Thyroid gland (tissue), 4 donors: ENCODE measurements at regions not wholly inside any gene's neighbourhood (a gene's known extent, or its start where the extent isn't known, plus 50 kb on each side); places are given as distances from the start of the nearest gene placed in this dataset.

Experiments used
- DNase-seq, 2 donors: peaks; one replicate each; pipeline ENCODE4 v3.0.0-alpha.2; 2019
- H3K27ac ChIP-seq, 3 donors: fragments of 200-600 bp; sonication (generic); 1 replicate in 2 of 3; 2 replicates in 1 of 3; pipeline ENCODE4 v1.5.1; 2016 to 2019; ENCODE audit warnings: mild to moderate bottlenecking in 1 of 3, moderate library complexity in 1 of 3
- H3K27me3 ChIP-seq: fragments of 200-600 bp; sonication (generic); one replicate; pipeline ENCODE4 v1.5.1; 2019
- H3K36me3 ChIP-seq, 2 donors: fragments of 200-600 bp; sonication (generic); one replicate each; pipeline ENCODE4 v1.5.1; 2016 to 2019
- H3K4me1 ChIP-seq, 2 donors: fragments of 200-600 bp; sonication (generic); one replicate each; pipeline ENCODE4 v1.5.1; 2017 to 2019
- H3K4me3 ChIP-seq, 3 donors: fragments of 200-600 bp; sonication (generic); replicated peaks in 1 of 3; 1 replicate in 2 of 3; 2 replicates in 1 of 3; pipeline ENCODE4 v1.5.1; 2016; ENCODE audit warnings: mild to moderate bottlenecking in 1 of 3
- H3K9me3 ChIP-seq: fragments of 200-600 bp; sonication (generic); one replicate; pipeline ENCODE4 v1.5.1; 2017
- CTCF ChIP-seq, 6 experiments: fragments of 200-600 bp in 3 of 6; fragments of 450-650 bp in 3 of 6; sonication (generic) in 3 of 6; IDR thresholded peaks; one replicate each; pipeline ENCODE4 v1.5.1; 2016 to 2019; ENCODE audit warnings: antibody characterized with exemption in 6 of 6, mild to moderate bottlenecking in 2 of 6, inconsistent platforms in 1 of 6, moderate library complexity in 1 of 6
- POLR2A ChIP-seq, 2 donors: fragments of 450-650 bp; IDR thresholded peaks; one replicate each; pipeline ENCODE4 v1.6.1; 2017; ENCODE audit warnings: antibody characterized with exemption in 2 of 2, mild to moderate bottlenecking in 2 of 2, moderate library complexity in 1 of 2
- WGBS, 2 donors: methylation state at CpG; one replicate each; pipeline ENCODE4 v1.1.5; 2017; 5-methylcytosine and 5-hydroxymethylcytosine counted together
- intact Hi-C: fragments of 100-400 bp; cut with DNase I; formaldehyde crosslinking; loops from one replicate; pipeline ENCODE4 v1.15.1; 2023

GRCh38 chr22:49244466-49245420 is 582.9 kb downstream of the BRD1 start:
- no peak overlapping the region for H3K27ac ChIP-seq
- TF ChIP-seq POLR2A (IDR thresholded peaks at IDR 0.05) (no peak), CTCF (IDR thresholded peaks at IDR 0.05) (no peak)
- no peaks in the 10 kb centered on the region for H3K9me3 ChIP-seq
- 88 to 93% methylated on average over 9 to 12 of the region's 16 CpGs for WGBS, 2 donors
- H3K4me3 ChIP-seq: no peak overlapping the region
- H3K36me3 ChIP-seq: no peaks in the 10 kb centered on the region
- no peaks in the 10 kb centered on the region for H3K27me3 ChIP-seq
- H3K4me1 ChIP-seq: no peaks in the 10 kb centered on the region
- intact Hi-C loops: no loop called here
- DNase-seq: no peak

GRCh38 chr22:49243965-49244364 is 583.7 kb downstream of the BRD1 start:
- 82 to 100% methylated on average over 1 to 7 of the region's 7 CpGs for WGBS, 2 donors
- no peak for DNase-seq
- Histone ChIP-seq H3K9me3 (no peaks in the 10 kb centered on the region), H3K27ac (no peak overlapping the region), H3K36me3 (no peaks in the 10 kb centered on the region), H3K4me3 (no peak overlapping the region), H3K4me1 (no peaks in the 10 kb centered on the region), H3K27me3 (no peaks in the 10 kb centered on the region)
- intact Hi-C loops: no loop called here
- TF ChIP-seq POLR2A (IDR thresholded peaks at IDR 0.05): no peak

GRCh38 chr22:49243335-49243734 is 584.3 kb downstream of the BRD1 start:
- H3K36me3 ChIP-seq: no peaks in the 10 kb centered on the region
- no peak for DNase-seq
- intact Hi-C loops: no loop called here
- no peak overlapping the region for H3K4me3 ChIP-seq
- H3K27me3 ChIP-seq: no peaks in the 10 kb centered on the region
- WGBS, 2 donors: 79 to 82% methylated on average over 5 of the region's 5 CpGs
- H3K9me3 ChIP-seq: no peaks in the 10 kb centered on the region
- no peak overlapping the region for H3K27ac ChIP-seq
- TF ChIP-seq CTCF (IDR thresholded peaks at IDR 0.05) (no peak), POLR2A (IDR thresholded peaks at IDR 0.05) (no peak)
- H3K4me1 ChIP-seq: no peaks in the 10 kb centered on the region

- Histone ChIP-seq H3K27me3 (no peaks in the 10 kb centered on the region), H3K27ac (no peak overlapping the region), H3K4me3 (no peak overlapping the region), H3K9me3 (no peaks in the 10 kb centered on the region), H3K4me1 (no peaks in the 10 kb centered on the region), H3K36me3 (no peaks in the 10 kb centered on the region)
- TF ChIP-seq POLR2A (IDR thresholded peaks at IDR 0.05) (no peak), CTCF (IDR thresholded peaks at IDR 0.05) (no peak)
- no peak for DNase-seq
- intact Hi-C loops: no loop called here
- WGBS, 2 donors: 91 to 92% methylated on average over 3 of the region's 3 CpGs
These were observed 585.2 kb downstream of the BRD1 start for GRCh38 chr22:49242480-49242879.

- H3K9me3 ChIP-seq: no peaks in the 10 kb centered on the region
- no peak overlapping the region for H3K4me3 ChIP-seq
- H3K27ac ChIP-seq: no peak overlapping the region
- WGBS, 2 donors: 71 to 79% methylated on average over 20 to 31 of the region's 31 CpGs
- no peak for DNase-seq
- no peaks in the 10 kb centered on the region for H3K36me3 ChIP-seq
- H3K27me3 ChIP-seq: no peaks in the 10 kb centered on the region
- TF ChIP-seq CTCF (IDR thresholded peaks at IDR 0.05): no peak
- TF ChIP-seq POLR2A (IDR thresholded peaks at IDR 0.05): no peak
- intact Hi-C loops: no loop called here
- no peaks in the 10 kb centered on the region for H3K4me1 ChIP-seq
These were observed 586.4 kb downstream of the BRD1 start for GRCh38 chr22:49241174-49241851.
